ENCODE measurements at regions not wholly inside any gene's neighbourhood (a gene's known extent, or its start where the extent isn't known, plus 50 kb on each side); places are given as distances from the start of the nearest gene placed in this dataset.

- H3K4me3 Mint-ChIP-seq = no peak overlapping the region
- no peak overlapping the region for H2BK120ac ChIP-seq (ENCODE audit: low read depth, low read length, poor library complexity, severe bottlenecking)
- no CpG with 5 or more reads among the region's 4 CpGs for WGBS (ENCODE audit: extremely low coverage, insufficient read length, low lambda C conversion rate)
These were observed 283.8 kb downstream of the C7orf25 start for GRCh38 chr7:42628054-42628453.

More at GRCh38 chr7:42628054-42628453, 283.8 kb downstream of the C7orf25 start:
- no peak overlapping the region for H2BK5ac ChIP-seq (ENCODE audit: insufficient read length, low read length)
- H3K27me3 ChIP-seq (ENCODE audit: insufficient read depth, low read length) = no peaks in the 10 kb centered on the region
- H2AFZ ChIP-seq (ENCODE audit: low read length) = no peak overlapping the region
- no peak overlapping the region for H3K9ac ChIP-seq (ENCODE audit: extremely low read depth, insufficient read length, low read length)
- no peak overlapping the region; a peak in 1 of 7 replicates for H3K27ac Mint-ChIP-seq
- 0 out of 4 replicates have a peak, but pooled peaks cover 0 to 2% of the 10 kb centered on the region in 2 experiments for H3K4me1 Mint-ChIP-seq
- no peak overlapping the region for H3K23ac ChIP-seq (ENCODE audit: insufficient read length, low read depth, low read length)
- no peaks in the 10 kb centered on the region for H4K20me1 ChIP-seq (ENCODE audit: control insufficient read depth, insufficient read depth, insufficient read length)
- no peak overlapping the region for H3K56ac ChIP-seq (ENCODE audit: insufficient read length, low read depth, low read length)
- no peak overlapping the region for H2AK5ac ChIP-seq (ENCODE audit: insufficient read length, low read length)
- H3K4me2 ChIP-seq (ENCODE audit: insufficient read depth, insufficient read length, low read length) = no peak overlapping the region
- no peak overlapping the region for H4K8ac ChIP-seq (replicated peaks; ENCODE audit: insufficient read length, low read depth, low read length)
- H3K27me3 Mint-ChIP-seq (ENCODE audit: low read depth) = no peaks in the 10 kb centered on the region
- no peak for DNase-seq
- H3K23me2 ChIP-seq (ENCODE audit: insufficient read length, low read depth, low read length, poor library complexity, severe bottlenecking) = no peaks in the 10 kb centered on the region
- no peak overlapping the region for H2BK12ac ChIP-seq (ENCODE audit: insufficient read length, low read depth, low read length)
- H4K91ac ChIP-seq (ENCODE audit: insufficient read length, low read depth, low read length) = no peak overlapping the region
- no peak overlapping the region for H3K14ac ChIP-seq (ENCODE audit: insufficient read depth, low read length)
- no peaks in the 10 kb centered on the region for H3K79me1 ChIP-seq (ENCODE audit: insufficient read depth, low read depth, low read length, poor library complexity, severe bottlenecking)
- H2BK20ac ChIP-seq (ENCODE audit: low read depth, low read length, poor library complexity, severe bottlenecking) = no peak overlapping the region
- no peak overlapping the region for H4K5ac ChIP-seq (ENCODE audit: insufficient read length, low read depth, low read length)
- H3K4ac ChIP-seq (ENCODE audit: low read depth, low read length) = no peak overlapping the region
- H3K9me3 ChIP-seq (ENCODE audit: control insufficient read depth, low read depth, low read length) = no peaks in the 10 kb centered on the region
- no peak overlapping the region for H3K27ac ChIP-seq (ENCODE audit: insufficient read length, low read depth, low read length)
- H2BK15ac ChIP-seq (ENCODE audit: low read depth, low read length) = no peak overlapping the region
- H3K18ac ChIP-seq (ENCODE audit: insufficient read length, low read depth, low read length) = no peak overlapping the region
- H3K4me1 ChIP-seq (ENCODE audit: insufficient read depth, low read length) = no peaks in the 10 kb centered on the region
- TF ChIP-seq CTCF (conservative IDR thresholded peaks at IDR 0.05) = no peak
- H3K36me3 Mint-ChIP-seq (ENCODE audit: insufficient read depth in 1 of 3, low read depth in 3 of 3) = no peaks in the 10 kb centered on the region
- no peaks in the 10 kb centered on the region for H3K9me3 Mint-ChIP-seq
- H3T11ph ChIP-seq (ENCODE audit: low read length) = no peak overlapping the region
- no peaks in the 10 kb centered on the region for H3K79me2 ChIP-seq (ENCODE audit: insufficient read depth, low read length)
